ENCODE measurements at regions not wholly inside any gene's neighbourhood (a gene's known extent, or its start where the extent isn't known, plus 50 kb on each side); places are given as distances from the start of the nearest gene placed in this dataset.

DNA sequence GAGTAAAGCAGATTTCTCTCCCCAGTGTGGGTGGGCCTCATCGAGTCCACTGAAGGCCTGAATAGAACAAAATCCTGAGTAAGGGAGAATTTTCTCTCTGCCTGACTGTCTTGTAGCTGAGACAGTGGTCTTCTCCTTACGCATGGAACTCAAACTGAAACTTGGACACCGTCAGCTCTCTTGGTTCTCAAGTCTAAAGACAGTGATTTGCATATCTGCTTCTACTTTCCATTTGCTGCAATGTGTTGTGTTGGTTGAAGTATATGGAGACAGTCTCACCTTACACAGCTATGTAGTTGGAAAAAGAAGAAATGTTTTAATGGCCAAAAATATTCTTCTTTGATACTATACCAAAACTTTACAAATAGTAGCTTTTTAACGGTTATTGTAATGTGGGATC is 160.2 kb upstream of the LMNTD1 start:
- no peak for TF ChIP-seq CEBPB (IDR thresholded peaks at IDR 0.05)
- no peak for TF ChIP-seq NFIC (IDR thresholded peaks at IDR 0.05)
- no peak for TF ChIP-seq YY1 (IDR thresholded peaks at IDR 0.05; ENCODE audit: low read depth)
- no peak for TF ChIP-seq EP300 (IDR thresholded peaks at IDR 0.05; ENCODE audit: borderline replicate concordance)
- TF ChIP-seq RAD21 (IDR thresholded peaks at IDR 0.05; ENCODE audit: low read depth) = no peak
